Panc1 (cell line): ENCODE measurements at regions not wholly inside any gene's neighbourhood (a gene's known extent, or its start where the extent isn't known, plus 50 kb on each side); places are given as distances from the start of the nearest gene placed in this dataset.
"Not testable (repeated sequence)": the region's sequence is repeated elsewhere in the genome, so short reads cannot be mapped to it uniquely, and the experiment has no call there.

Experiments used
- ATAC-seq: fragments of 200-7000 bp; cut with Tn5 transposase; 2 replicates; pipeline ENCODE4 v1.9.1; 2020; ENCODE audit warnings: mild to moderate bottlenecking, moderate library complexity
- BruUV-seq: library from RNA; stranded (reverse); fragments of 400-500 nt; replicated peaks from 2 replicates; lab custom pipeline; 2021; lab: Mats Ljungman, UMichigan
- CTCF ChIA-PET: fragments of 300-600 bp; sonication (Branson Sonifier 250); formaldehyde crosslinking; loops from one replicate; lab custom pipeline; 2022; ENCODE audit warnings: antibody characterized with exemption; lab: Charles Lee
- POLR2A ChIA-PET: fragments of 300-600 bp; sonication (Branson Sonifier 250); formaldehyde crosslinking; loops from one replicate; lab custom pipeline; 2022; ENCODE audit warnings: antibody characterized with exemption; lab: Charles Lee
- DNase-seq: peaks from one replicate; pipeline ENCODE4 v3.0.0-alpha.2; 2010; ENCODE audit warnings: low read depth, low spot score
- H3K27ac ChIP-seq: 2 replicates; pipeline ENCODE4 v1.5.1; 2011; ENCODE audit warnings: mild to moderate bottlenecking, low read length, inconsistent platforms
- H3K27me3 ChIP-seq: fragments of 200-500 bp; sonication (Bioruptor generic); 2 replicates; pipeline ENCODE4 v1.6.0; 2014; ENCODE audit warnings: low read length, inconsistent platforms; ENCODE audit not compliant: control insufficient read depth, insufficient read depth
- H3K36me3 ChIP-seq: fragments of 200-500 bp; sonication (Bioruptor generic); 2 replicates; pipeline ENCODE4 v1.5.1; 2014; ENCODE audit warnings: inconsistent platforms, mild to moderate bottlenecking, low read length, moderate library complexity; ENCODE audit not compliant: control insufficient read depth, insufficient read depth
- H3K4me1 ChIP-seq: 2 replicates; pipeline ENCODE4 v1.5.1; 2011; ENCODE audit warnings: inconsistent platforms, mild to moderate bottlenecking, low read length, moderate library complexity; ENCODE audit not compliant: control insufficient read depth, insufficient read depth
- H3K4me3 ChIP-seq, 2 experiments: 2 replicates each; pipeline ENCODE4 v1.5.1; 2011 to 2012; ENCODE audit warnings: low read depth in 2 of 2, low read length in 2 of 2, mild to moderate bottlenecking in 2 of 2, inconsistent platforms in 1 of 2, moderate library complexity in 1 of 2
- H3K9me3 ChIP-seq: fragments of 200-500 bp; sonication (Bioruptor generic); 2 replicates; pipeline ENCODE4 v1.5.1; 2014; ENCODE audit warnings: low read depth, mild to moderate bottlenecking, inconsistent platforms, low read length, moderate library complexity; ENCODE audit not compliant: control insufficient read depth, insufficient read depth
- CTCF ChIP-seq: fragments of 450-650 bp; IDR thresholded peaks from 2 replicates; pipeline ENCODE4 v1.5.1; 2017; ENCODE audit warnings: mild to moderate bottlenecking
- POLR2AphosphoS5 ChIP-seq: IDR thresholded peaks from 2 replicates; pipeline ENCODE4 v1.6.1; 2012; ENCODE audit warnings: mild to moderate bottlenecking, low read depth, low read length, moderate library complexity
- SIN3A ChIP-seq: IDR thresholded peaks from 2 replicates; pipeline ENCODE4 v1.6.1; 2012; ENCODE audit warnings: low read depth, mild to moderate bottlenecking, low read length, moderate library complexity, borderline replicate concordance; ENCODE audit not compliant: insufficient read depth
- TCF7L2 ChIP-seq: IDR thresholded peaks from 2 replicates; pipeline ENCODE4 v1.6.1; 2011; ENCODE audit warnings: mild to moderate bottlenecking, low read depth, low read length, inconsistent platforms
- in situ Hi-C: cut with HindIII; loops from 2 replicates; pipeline ENCODE4 v1.10.0; 2016; ENCODE audit warnings: low sequenced_read_pairs, low pct_unique_long_range_greater_than_20kb
- intact Hi-C: fragments of 100-400 bp; cut with micrococcal nuclease; formaldehyde crosslinking; loops from one replicate; pipeline ENCODE4 v1.10.0; 2022; ENCODE audit not compliant: unreplicated experiment
- TF ChIP-seq, protein P1 (sequence below), 2 experiments: IDR thresholded peaks; 2 replicates each; pipeline ENCODE4 v1.6.1; 2011 to 2012; ENCODE audit warnings: low read depth in 2 of 2, control low read depth in 1 of 2, low read length in 1 of 2, mild to moderate bottlenecking in 1 of 2, moderate library complexity in 1 of 2; ENCODE audit not compliant: insufficient read depth in 1 of 2

- intact Hi-C loops (no loop called here), in situ Hi-C loops (no loop called here)
- no peak overlapping the region for H3K27ac ChIP-seq
- POLR2A ChIA-PET: no interaction called here
- H3K4me1 ChIP-seq: no peaks in the 10 kb centered on the region
- TF ChIP-seq, protein P1, sequence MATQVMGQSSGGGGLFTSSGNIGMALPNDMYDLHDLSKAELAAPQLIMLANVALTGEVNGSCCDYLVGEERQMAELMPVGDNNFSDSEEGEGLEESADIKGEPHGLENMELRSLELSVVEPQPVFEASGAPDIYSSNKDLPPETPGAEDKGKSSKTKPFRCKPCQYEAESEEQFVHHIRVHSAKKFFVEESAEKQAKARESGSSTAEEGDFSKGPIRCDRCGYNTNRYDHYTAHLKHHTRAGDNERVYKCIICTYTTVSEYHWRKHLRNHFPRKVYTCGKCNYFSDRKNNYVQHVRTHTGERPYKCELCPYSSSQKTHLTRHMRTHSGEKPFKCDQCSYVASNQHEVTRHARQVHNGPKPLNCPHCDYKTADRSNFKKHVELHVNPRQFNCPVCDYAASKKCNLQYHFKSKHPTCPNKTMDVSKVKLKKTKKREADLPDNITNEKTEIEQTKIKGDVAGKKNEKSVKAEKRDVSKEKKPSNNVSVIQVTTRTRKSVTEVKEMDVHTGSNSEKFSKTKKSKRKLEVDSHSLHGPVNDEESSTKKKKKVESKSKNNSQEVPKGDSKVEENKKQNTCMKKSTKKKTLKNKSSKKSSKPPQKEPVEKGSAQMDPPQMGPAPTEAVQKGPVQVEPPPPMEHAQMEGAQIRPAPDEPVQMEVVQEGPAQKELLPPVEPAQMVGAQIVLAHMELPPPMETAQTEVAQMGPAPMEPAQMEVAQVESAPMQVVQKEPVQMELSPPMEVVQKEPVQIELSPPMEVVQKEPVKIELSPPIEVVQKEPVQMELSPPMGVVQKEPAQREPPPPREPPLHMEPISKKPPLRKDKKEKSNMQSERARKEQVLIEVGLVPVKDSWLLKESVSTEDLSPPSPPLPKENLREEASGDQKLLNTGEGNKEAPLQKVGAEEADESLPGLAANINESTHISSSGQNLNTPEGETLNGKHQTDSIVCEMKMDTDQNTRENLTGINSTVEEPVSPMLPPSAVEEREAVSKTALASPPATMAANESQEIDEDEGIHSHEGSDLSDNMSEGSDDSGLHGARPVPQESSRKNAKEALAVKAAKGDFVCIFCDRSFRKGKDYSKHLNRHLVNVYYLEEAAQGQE (IDR thresholded peaks at IDR 0.05; ENCODE audit: insufficient read depth in 1 of 2, low read depth in 2 of 2, low read length in 1 of 2): no peak
- no peak for TF ChIP-seq SIN3A
- TF ChIP-seq TCF7L2: no peak
- no peak overlapping the region for H3K4me3 ChIP-seq
- no peaks in the 10 kb centered on the region for H3K27me3 ChIP-seq
- H3K9me3 ChIP-seq: no peaks in the 10 kb centered on the region
- H3K36me3 ChIP-seq: no peaks in the 10 kb centered on the region
- no peak for DNase-seq
- ATAC-seq: no peak
- CTCF ChIA-PET: no interaction called here
- no TSS peak for BruUV-seq
Measured at GRCh38 chr10:37067576-37067975, 57.8 kb upstream of the ANKRD30A start.

DNA sequence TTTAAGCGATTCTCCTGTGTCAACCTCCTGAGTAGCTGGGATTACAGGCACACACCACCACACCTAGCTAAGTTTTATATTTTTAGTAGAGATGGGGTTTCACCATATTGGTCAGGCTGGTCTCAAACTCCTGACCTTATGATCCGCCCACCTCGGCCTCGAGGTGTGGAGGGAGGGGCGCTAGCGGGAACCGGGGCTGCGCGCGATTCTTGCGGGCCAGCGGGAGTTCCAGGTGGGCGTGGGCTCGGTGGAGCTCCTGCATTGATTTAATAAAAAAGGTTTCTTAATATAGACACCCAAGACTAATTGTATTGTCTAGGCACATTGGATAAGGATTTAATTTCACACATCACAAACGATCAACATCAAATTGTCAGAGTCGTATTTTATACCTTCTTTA, 63.1 kb upstream of the ANKRD30A start:
- intact Hi-C loops, CTCF ChIA-PET, ATAC-seq, BruUV-seq, H3K36me3 ChIP-seq, DNase-seq, in situ Hi-C loops, POLR2A ChIA-PET, H3K4me3 ChIP-seq, H3K27ac ChIP-seq, H3K27me3 ChIP-seq, H3K9me3 ChIP-seq, H3K4me1 ChIP-seq: not testable (repeated sequence)

DNA sequence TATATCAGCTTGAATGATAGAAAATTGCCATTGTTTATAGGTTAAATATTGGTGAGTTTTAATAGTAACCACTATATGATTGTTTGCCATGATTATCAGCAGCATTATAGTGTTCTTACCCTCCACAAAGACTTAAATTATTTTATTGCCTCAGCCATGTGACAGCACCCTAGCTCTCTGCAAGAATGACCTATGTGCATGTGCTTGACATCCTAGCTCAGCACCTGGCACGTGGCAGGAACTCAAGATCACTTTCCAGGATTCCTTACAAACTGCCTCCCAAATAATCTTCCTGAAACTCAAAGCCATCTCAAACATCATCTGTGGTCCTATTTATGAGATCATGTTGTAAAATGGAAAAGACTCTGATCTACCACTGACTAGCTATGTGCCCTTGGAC, 68.1 kb upstream of the ANKRD30A start:
- Histone ChIP-seq H3K4me1 (no peaks in the 10 kb centered on the region), H3K4me3 (no peak overlapping the region), H3K27me3 (no peaks in the 10 kb centered on the region), H3K27ac (no peak overlapping the region), H3K36me3 (no peaks in the 10 kb centered on the region), H3K9me3 (no peaks in the 10 kb centered on the region)
- in situ Hi-C loops (no loop called here), intact Hi-C loops (no loop called here)
- TF ChIP-seq TCF7L2: no peak
- no peak for TF ChIP-seq CTCF
- no peak for TF ChIP-seq POLR2AphosphoS5
- TF ChIP-seq, protein P1 (IDR thresholded peaks at IDR 0.05; ENCODE audit: insufficient read depth in 1 of 2, low read depth in 2 of 2, low read length in 1 of 2): no peak
- TF ChIP-seq SIN3A: no peak
- DNase-seq (no peak), ATAC-seq (no peak)
- ChIA-PET POLR2A (no interaction called here), CTCF (no interaction called here)
- BruUV-seq: no TSS peak
